GM21786 (cell line): ENCODE measurements at regions not wholly inside any gene's neighbourhood (a gene's known extent, or its start where the extent isn't known, plus 50 kb on each side); places are given as distances from the start of the nearest gene placed in this dataset.

ENCODE experiments used
- ATAC-seq: cut with Tn5 transposase; IDR thresholded peaks from one replicate; pipeline ENCODE4 v1.9.1; 2021; ENCODE audit not compliant: unreplicated experiment

DNA sequence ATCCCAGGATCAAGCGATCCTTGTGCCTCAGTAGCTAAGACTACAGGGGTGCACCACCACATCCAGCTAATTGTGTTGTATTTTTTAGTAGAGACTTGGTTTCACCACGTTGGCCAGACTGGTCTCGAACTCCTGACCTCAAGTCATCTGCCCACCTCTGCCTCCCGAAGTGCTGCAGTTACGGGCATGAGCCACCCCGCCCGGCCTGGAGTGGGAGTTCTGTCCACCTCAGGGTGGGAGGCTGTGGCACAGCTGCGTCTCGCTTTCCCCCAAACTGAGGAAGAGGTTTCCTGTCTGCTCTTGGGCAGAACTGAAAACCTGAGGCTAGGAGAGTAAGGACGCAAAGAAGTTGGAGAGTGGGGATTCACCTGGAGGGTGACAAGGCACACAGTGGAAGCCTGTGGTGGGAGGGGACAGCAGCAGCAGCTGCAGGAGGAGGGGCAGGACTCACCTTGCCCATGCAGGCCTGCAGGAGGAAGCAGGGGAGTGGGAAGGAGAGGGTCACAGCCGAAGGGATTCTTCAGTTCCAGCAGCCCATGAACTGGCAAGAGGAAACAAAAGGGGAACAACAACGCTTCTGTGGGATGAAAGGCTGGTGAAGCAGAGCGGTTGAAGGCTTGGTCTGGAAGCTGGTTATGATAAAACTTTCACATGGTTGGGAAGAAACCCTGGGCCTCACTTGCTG is 181.4 kb downstream of the GAS1 start:
- no peak for ATAC-seq

DNA sequence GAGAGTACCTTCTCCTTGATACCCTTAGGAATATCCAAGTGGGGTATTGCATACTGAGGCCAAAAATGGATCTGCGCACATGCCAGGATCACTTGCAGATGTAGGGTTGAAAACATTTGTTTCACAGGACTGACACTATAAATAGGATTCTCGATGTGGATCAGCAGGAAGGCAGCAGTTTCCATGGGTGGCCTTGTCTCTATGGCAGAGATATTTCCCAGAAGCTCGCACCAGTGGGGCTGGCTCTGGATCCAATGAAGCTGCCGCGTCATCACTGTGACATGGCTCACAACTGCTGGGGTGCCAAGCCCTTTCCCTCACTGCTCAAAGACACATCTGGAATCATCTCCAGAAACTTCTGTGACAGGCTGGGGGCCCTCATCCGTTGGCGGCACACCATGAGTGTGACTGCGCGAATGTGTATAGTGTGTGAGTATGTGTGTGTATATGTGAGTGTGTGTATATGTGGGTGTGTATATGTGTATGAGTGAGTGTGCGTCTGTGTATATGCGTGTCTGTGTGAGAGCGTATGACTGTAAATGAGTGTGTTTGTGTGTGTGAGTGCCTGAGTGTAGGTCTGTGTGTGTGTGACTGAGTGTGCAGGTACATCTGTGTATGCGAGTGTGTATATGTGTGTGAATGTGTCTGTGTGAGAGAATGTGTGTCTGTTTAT is 182.5 kb downstream of the GAS1 start:
- no peak for ATAC-seq

GRCh38 chr9:86764221-86764624 is 183.1 kb downstream of the GAS1 start:
- ATAC-seq = no peak

DNA sequence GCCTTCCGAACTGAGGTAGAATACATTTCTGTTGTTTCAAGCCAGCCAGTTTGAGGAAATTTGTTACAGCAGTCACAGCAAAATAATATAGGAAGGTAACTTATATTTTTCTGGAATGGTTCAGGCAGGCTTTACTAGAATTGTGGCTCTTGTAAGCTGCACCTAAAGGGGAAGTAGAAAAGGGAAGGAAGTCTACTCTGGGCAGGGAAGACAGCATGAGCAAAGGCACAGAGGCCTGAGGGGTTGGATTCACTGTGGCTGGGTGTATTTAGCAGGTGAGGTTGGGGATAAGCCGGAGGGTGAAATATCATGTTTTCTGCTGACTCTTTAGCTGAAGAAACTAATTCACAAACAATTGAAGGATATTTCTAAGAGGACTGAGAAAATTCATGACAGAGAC is 183.5 kb downstream of the GAS1 start:
- no peak for ATAC-seq

GRCh38 chr9:86757382-86757720 is 190.0 kb downstream of the GAS1 start:
- ATAC-seq = no peak

- no peak for ATAC-seq
These were observed 190.5 kb downstream of the GAS1 start for GRCh38 chr9:86756576-86757381.

- no peak for ATAC-seq
These were observed 191.8 kb downstream of the GAS1 start for GRCh38 chr9:86755561-86755941.

GRCh38 chr9:86754581-86755560 is 192.4 kb downstream of the GAS1 start:
- no peak for ATAC-seq

GRCh38 chr9:86753836-86754235 is 193.5 kb downstream of the GAS1 start:
- no peak for ATAC-seq

DNA sequence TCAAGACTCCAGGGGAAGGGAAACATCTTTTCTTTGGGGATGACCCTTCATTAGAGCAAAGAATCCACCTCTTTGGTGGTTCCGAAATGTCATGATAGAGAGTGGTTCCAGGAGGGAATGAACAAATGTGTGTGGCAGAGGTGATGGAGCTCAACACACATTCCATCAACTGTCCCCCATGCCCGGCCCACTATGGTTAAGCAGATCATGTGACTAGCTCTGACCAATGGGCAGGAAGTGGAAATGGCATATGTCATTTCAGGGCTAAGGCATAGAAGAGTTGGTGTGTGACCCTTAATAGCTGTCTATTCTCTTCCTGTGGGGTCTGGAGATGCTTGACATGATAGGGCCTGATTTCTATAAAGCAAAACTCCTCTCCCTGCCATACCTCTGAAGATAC is 194.6 kb downstream of the GAS1 start:
- no peak for ATAC-seq

- no peak for ATAC-seq
These were observed 195.3 kb downstream of the GAS1 start for GRCh38 chr9:86751956-86752355.

GRCh38 chr9:86751207-86751606 is 196.1 kb downstream of the GAS1 start:
- no peak for ATAC-seq

GRCh38 chr9:86749894-86750255 is 197.4 kb downstream of the GAS1 start:
- ATAC-seq = no peak

DNA sequence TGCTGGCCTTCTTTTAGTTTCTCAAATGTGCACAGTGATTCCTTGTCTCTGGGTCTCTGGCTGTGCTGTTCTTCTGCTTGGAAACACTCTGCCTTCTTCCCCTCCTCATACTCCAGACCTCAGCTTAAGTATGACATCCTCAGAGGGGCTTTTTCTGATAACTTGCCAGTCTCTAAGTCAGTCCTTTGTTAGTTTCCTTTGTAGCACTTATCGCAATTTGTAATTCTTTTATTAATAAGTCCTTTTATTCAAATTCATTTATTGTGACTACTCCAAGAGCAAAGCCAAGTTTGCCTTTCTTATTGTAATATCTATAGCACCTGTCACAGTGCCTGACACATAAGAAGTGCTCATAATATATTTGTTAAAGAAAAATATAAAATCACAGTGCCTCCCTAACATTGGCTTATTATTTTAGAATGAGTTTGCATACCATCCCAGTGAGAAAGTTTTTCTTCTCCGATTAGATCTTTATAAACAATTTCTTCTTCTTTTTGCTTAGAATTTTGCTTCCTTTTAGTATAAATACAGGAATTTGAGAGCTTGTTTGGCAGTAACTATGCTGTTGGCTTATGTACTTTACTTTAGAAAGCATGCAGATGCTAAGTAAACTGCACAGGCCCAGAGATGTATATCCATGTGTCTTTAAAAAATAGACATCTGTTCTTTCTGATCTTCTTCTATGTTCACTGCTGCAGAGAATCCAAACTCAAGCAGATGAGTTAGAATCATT is 198.0 kb downstream of the GAS1 start:
- ATAC-seq = no peak

DNA sequence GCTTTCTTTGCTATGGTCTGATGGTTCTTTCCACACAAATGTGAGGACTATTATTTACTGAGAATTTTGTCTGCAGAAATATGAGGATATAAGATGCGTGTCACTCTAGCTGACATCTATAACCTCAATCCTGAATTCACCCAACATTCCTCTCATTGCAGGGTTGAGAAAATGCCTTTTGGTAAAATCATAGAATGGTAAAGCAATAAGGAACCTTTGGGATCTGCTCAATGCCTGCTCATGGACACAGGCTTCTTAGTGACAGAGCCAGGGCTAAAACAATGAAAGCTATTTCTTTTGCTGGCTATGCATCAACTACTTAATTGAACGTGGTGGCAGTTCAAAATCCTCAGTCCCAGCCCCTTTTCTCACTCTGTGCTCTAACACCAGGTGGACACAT is 199.6 kb downstream of the GAS1 start:
- ATAC-seq = no peak

- no peak for ATAC-seq
These were observed 205.7 kb downstream of the GAS1 start for GRCh38 chr9:86741311-86742208.

- no peak for ATAC-seq
These were observed 211.4 kb downstream of the GAS1 start for GRCh38 chr9:86735772-86736458.

DNA sequence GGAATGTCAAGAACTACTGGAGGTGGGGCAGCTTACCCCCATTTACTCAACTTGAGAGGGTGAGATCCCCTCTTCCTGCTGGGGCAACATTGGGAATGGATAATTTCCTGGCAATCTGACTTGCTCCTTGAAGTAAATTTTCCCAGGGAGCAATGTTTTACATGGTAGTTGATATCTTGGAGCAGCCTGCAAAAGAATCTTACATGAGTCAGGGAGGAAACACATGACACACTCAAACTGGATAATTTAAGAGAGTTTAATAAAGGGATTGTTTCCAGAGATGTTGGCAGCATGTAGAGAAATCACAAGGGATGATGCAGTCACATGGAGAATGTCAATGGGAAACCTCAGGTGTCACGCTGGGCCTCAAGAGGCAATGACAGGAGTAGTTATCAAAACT is 212.5 kb downstream of the GAS1 start:
- ATAC-seq = no peak

DNA sequence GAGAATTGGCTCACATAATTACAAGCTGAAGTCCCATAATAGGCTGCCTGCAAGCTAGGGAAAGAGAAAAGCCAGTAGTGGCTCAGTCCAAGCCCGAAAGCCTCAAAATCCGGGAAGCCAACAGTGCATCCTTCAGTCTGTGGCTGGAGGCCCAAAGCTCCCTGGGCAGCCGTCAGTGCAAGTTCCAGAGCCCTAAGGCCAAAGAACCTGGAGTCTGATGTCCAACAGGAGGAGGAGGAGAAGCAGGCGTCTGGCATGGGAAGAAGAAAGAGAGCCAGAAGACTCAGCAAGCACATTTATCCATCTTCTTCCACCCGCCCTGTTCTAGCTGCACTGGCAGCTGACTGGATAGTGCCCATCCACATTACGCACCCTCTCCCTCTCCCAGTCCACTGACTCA is 213.4 kb downstream of the GAS1 start:
- ATAC-seq = no peak
